Spleen (tissue), 11 donors: ENCODE measurements at regions not wholly inside any gene's neighbourhood (a gene's known extent, or its start where the extent isn't known, plus 50 kb on each side); places are given as distances from the start of the nearest gene placed in this dataset.

Experiments
- DNase-seq: peaks from one replicate; pipeline ENCODE4 v3.0.0-alpha.2; 2020
- H3K27ac ChIP-seq, 8 donors: fragments of 200-600 bp; sonication (generic) in 7 of 8; 1 replicate in 4 of 8; 2 replicates in 4 of 8; pipeline versions ENCODE4 v1.5.0 to v1.8.0; 2016 to 2021; ENCODE audit warnings: inconsistent platforms in 4 of 8, mild to moderate bottlenecking in 4 of 8, moderate library complexity in 1 of 8
- H3K27me3 ChIP-seq, 7 donors: fragments of 200-600 bp; sonication (generic) in 6 of 7; replicated peaks in 1 of 7; 1 replicate in 4 of 7; 2 replicates in 3 of 7; pipeline versions ENCODE4 v1.5.0 to v1.8.0; 2016 to 2021; ENCODE audit warnings: inconsistent platforms in 3 of 7, mild to moderate bottlenecking in 1 of 7
- H3K36me3 ChIP-seq, 6 donors: fragments of 200-600 bp; sonication (generic) in 5 of 6; 1 replicate in 4 of 6; 2 replicates in 2 of 6; pipeline versions ENCODE4 v1.5.0 to v1.8.0; 2016 to 2021; ENCODE audit warnings: inconsistent platforms in 2 of 6
- H3K4me1 ChIP-seq, 6 donors: fragments of 200-600 bp; sonication (generic) in 5 of 6; 1 replicate in 3 of 6; 2 replicates in 3 of 6; pipeline versions ENCODE4 v1.5.0 to v1.8.0; 2016 to 2021; ENCODE audit warnings: inconsistent platforms in 3 of 6
- H3K4me3 ChIP-seq, 8 donors: fragments of 200-600 bp; sonication (generic) in 7 of 8; 1 replicate in 4 of 8; 2 replicates in 4 of 8; pipeline versions ENCODE4 v1.5.0 to v1.8.0; 2016 to 2021; ENCODE audit warnings: inconsistent platforms in 4 of 8, mild to moderate bottlenecking in 4 of 8, moderate library complexity in 2 of 8
- H3K9me3 ChIP-seq, 8 donors: fragments of 200-600 bp; sonication (generic) in 7 of 8; 1 replicate in 4 of 8; 2 replicates in 4 of 8; pipeline versions ENCODE4 v1.5.0 to v1.8.0; 2016 to 2021; ENCODE audit warnings: inconsistent platforms in 4 of 8
- POLR2A ChIP-seq, 3 donors: fragments of 450-650 bp; IDR thresholded peaks; one replicate each; pipeline ENCODE4 v1.5.1; 2017; ENCODE audit warnings: antibody characterized with exemption in 3 of 3, mild to moderate bottlenecking in 1 of 3
- POLR2AphosphoS5 ChIP-seq, 3 donors: sonication (generic); formaldehyde crosslinking; IDR thresholded peaks; one replicate each; pipeline ENCODE4 v1.5.1; 2017; ENCODE audit warnings: antibody characterized with exemption in 3 of 3
- WGBS, 5 donors: extraction: QIAGEN DNeasy Blood & Tissue Kit in 3 of 5; methylation state at CpG; one replicate each; pipeline versions ENCODE4 v1.1.5 to v1.1.7; 2013 to 2018; 5-methylcytosine and 5-hydroxymethylcytosine counted together
- intact Hi-C: fragments of 100-400 bp; cut with DNase I; formaldehyde crosslinking; loops from one replicate; pipeline ENCODE4 v1.15.0; 2023; ENCODE audit warnings: low total_unique reads
- TF ChIP-seq, protein P1 (sequence below), 11 experiments: fragments of 200-600 bp in 7 of 11; fragments of 450-650 bp in 4 of 11; sonication (generic) in 4 of 11; IDR thresholded peaks in 8 of 11; conservative IDR thresholded peaks in 3 of 11; 1 replicate in 7 of 11; 2 replicates in 4 of 11; pipeline versions ENCODE4 v1.4.0 to v1.8.0; 2016 to 2021; ENCODE audit warnings: antibody characterized with exemption in 11 of 11, inconsistent platforms in 4 of 11, mild to moderate bottlenecking in 1 of 11
- donor health status: healthy with polysubstance abuse.
- donor health status: DM: no; HTN: no; CAD: no; lungs with moderate emphysema.
- donor health status: DM: no; HTN: no; CAD: no.
- donor health status: Bipolar disorder and iron deficiency.
- donor health status: healthy.
- donor health status: DM: no; HTN: no; CAD: no.
- donor health status: DM: yes; HTN: yes; CAD: no.

DNA sequence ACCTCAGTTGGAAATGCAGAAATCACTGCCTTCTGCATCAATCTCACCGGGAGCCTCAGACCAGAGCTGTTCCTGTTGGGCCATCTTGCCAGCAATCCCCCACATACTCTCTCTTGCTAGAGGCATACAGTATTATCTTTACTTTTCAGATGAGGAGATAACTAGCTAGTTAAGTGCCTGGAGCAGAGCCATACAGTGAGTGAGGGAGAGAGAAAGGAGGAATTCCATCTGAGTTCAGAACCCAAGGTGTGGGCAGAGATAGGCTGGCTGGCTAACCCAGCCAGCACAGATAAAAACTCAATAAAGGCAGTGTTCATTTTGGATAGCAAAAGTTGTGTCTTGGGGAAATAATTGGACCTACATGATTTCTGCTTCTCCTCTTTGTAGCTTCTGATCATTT, 268.0 kb upstream of the KIF2A start:
- Histone ChIP-seq H3K27me3 (peaks cover 0 to 11% (median 0%) of the 10 kb centered on the region in 7 donors), H3K27ac (no peak overlapping the region), H3K36me3 (no peaks in the 10 kb centered on the region), H3K4me3 (no peak overlapping the region), H3K4me1 (no peaks in the 10 kb centered on the region), H3K9me3 (peaks cover 0 to 8% (median 0%) of the 10 kb centered on the region in 8 donors)
- DNase-seq: no peak
- intact Hi-C loops: no loop called here
- 80 to 100% (median 85%) methylated on average over 1 of the region's 1 CpG for WGBS, 5 donors
- TF ChIP-seq POLR2A (IDR thresholded peaks at IDR 0.05) (no peak), POLR2AphosphoS5 (IDR thresholded peaks at IDR 0.05) (no peak)
- TF ChIP-seq, protein P1, sequence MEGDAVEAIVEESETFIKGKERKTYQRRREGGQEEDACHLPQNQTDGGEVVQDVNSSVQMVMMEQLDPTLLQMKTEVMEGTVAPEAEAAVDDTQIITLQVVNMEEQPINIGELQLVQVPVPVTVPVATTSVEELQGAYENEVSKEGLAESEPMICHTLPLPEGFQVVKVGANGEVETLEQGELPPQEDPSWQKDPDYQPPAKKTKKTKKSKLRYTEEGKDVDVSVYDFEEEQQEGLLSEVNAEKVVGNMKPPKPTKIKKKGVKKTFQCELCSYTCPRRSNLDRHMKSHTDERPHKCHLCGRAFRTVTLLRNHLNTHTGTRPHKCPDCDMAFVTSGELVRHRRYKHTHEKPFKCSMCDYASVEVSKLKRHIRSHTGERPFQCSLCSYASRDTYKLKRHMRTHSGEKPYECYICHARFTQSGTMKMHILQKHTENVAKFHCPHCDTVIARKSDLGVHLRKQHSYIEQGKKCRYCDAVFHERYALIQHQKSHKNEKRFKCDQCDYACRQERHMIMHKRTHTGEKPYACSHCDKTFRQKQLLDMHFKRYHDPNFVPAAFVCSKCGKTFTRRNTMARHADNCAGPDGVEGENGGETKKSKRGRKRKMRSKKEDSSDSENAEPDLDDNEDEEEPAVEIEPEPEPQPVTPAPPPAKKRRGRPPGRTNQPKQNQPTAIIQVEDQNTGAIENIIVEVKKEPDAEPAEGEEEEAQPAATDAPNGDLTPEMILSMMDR (IDR thresholded peaks at IDR 0.05 in 8 of 11, conservative IDR thresholded peaks at IDR 0.05 in 3 of 11): no peak

DNA sequence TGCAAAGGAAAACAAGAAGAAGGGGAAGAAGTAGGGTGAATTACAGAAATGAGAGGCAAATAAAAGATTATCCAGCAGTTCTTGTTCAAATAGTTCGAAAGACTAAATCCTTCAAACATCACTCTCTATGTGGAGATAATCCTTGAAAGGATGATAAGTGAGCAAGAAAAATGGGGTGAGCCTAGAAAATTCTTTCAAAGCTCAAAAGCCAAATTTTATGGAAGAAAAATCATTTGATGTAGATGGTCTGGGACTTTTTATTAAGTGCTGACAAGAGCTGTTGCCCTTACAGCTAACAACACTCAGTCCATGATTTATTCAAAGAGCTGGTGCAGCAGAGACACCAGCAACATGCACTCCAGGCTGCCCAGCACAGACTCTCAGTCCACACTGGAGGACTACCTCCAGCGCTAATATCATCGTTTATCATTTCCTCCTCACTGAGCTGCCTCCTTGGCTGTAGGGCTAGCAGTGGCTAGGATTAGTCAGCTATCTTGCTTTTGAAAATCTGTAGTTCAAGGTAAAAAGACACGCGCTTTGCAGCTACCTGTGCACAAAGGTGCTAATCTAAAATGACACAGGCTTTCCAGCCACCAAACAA, 264.8 kb upstream of the KIF2A start:
- no peak overlapping the region for H3K4me3 ChIP-seq
- no peak for DNase-seq
- intact Hi-C loops: no loop called here
- H3K27me3 ChIP-seq: peaks cover 0 to 11% (median 0%) of the 10 kb centered on the region in 7 donors
- peaks cover 0 to 11% (median 3%) of the 10 kb centered on the region in 8 donors for H3K9me3 ChIP-seq
- no peaks in the 10 kb centered on the region for H3K36me3 ChIP-seq
- WGBS, 5 donors: 81 to 87% (median 83%) methylated on average over 5 of the region's 5 CpGs
- H3K27ac ChIP-seq: no peak overlapping the region
- TF ChIP-seq POLR2AphosphoS5 (IDR thresholded peaks at IDR 0.05): no peak
- no peak for TF ChIP-seq POLR2A (IDR thresholded peaks at IDR 0.05)
- TF ChIP-seq, protein P1 (IDR thresholded peaks at IDR 0.05 in 8 of 11, conservative IDR thresholded peaks at IDR 0.05 in 3 of 11): no peak
- H3K4me1 ChIP-seq: no peaks in the 10 kb centered on the region

DNA sequence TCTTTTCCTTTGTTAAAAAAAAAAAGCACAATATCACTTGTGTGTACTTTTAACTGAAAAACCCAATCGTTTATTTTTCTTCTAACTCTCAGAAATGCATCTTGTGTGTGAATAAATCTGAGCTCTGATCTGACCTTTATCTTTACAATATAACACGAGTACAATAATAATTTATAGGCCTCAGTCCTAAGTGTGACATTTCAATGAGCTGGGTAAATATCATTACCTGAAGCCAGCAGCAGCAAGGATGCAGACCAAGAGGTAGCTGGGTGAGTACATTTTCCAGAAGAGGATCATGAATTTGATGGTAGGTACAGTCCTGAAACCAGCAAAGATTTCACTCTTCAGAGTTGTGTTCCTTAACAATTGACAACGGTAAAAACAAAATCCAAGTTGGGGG, 264.0 kb upstream of the KIF2A start:
- H3K9me3 ChIP-seq: peaks cover 0 to 15% (median 5%) of the 10 kb centered on the region in 8 donors
- H3K4me3 ChIP-seq: no peak overlapping the region
- TF ChIP-seq POLR2AphosphoS5 (IDR thresholded peaks at IDR 0.05): no peak
- H3K27ac ChIP-seq: no peak overlapping the region
- WGBS, 5 donors: 61 to 71% (median 67%) methylated on average over 3 of the region's 3 CpGs
- H3K4me1 ChIP-seq: no peaks in the 10 kb centered on the region
- no peaks in the 10 kb centered on the region for H3K36me3 ChIP-seq
- peaks cover 0 to 8% (median 0%) of the 10 kb centered on the region in 7 donors for H3K27me3 ChIP-seq
- no peak for DNase-seq
- intact Hi-C loops: no loop called here

DNA sequence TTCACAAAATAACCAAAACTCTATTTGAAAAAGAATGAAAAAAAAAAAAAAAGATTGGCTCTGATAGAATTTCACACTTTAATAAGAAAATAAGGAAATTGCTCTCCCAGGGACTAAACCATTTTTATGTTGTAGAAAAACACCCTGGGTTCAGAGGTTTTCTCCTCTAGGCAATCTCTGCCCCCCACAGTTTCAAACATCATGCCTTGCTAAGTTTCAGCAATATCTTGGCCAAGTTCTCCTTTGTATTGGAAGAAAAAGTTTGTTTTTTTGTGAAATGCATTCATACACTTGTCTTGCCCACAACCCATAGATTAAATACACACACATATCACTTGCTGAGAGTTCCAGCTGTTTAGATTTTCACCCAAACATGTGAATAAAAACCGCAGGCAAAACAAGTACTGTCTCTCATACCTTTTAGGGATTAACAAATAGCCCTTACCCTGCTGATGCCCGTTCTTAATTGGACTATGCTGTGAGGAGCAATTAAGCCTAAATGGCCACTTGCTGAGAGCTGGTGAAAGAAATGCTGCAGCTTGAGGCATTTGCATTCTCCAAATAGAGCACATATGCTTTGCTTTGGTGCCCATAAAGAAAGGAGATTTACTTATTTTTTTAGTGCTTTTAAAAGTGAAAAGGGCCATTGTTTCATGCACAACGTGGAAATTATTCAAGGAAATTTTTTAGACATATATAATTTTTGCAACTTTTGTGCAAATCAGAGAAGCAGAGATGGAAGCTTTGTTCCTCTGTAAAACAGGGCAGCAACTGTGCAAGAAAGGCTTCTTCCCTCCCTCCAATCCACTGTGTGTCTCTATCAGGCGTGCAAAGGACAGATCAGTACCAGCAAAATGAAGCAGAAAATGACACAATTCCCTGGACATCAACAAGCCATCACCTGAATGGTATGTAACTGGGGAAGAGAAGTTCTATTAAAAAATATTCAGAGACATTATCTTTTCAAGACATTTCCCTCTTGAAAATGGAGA, 262.4 kb upstream of the KIF2A start:
- Histone ChIP-seq H3K27me3 (peaks cover 0 to 4% (median 0%) of the 10 kb centered on the region in 7 donors), H3K9me3 (peaks cover 0 to 15% (median 6%) of the 10 kb centered on the region in 8 donors), H3K4me1 (no peaks in the 10 kb centered on the region), H3K27ac (no peak overlapping the region), H3K36me3 (no peaks in the 10 kb centered on the region), H3K4me3 (no peak overlapping the region)
- no peak for TF ChIP-seq POLR2AphosphoS5 (IDR thresholded peaks at IDR 0.05)
- TF ChIP-seq POLR2A (IDR thresholded peaks at IDR 0.05): no peak
- TF ChIP-seq, protein P1 (IDR thresholded peaks at IDR 0.05 in 8 of 11, conservative IDR thresholded peaks at IDR 0.05 in 3 of 11): no peak
- no peak for DNase-seq
- WGBS, 5 donors: 30 to 40% (median 34%) methylated on average over 4 of the region's 4 CpGs
- intact Hi-C loops: no loop called here
